HepG2 (cell line): ENCODE measurements at regions not wholly inside any gene's neighbourhood (a gene's known extent, or its start where the extent isn't known, plus 50 kb on each side); places are given as distances from the start of the nearest gene placed in this dataset.

Experiments used
- ATAC-seq: fragments of 200-7000 bp; cut with Tn5 transposase; 3 replicates; pipeline ENCODE4 v1.9.1; 2020; ENCODE audit warnings: mild to moderate bottlenecking, moderate library complexity
- BruUV-seq: library from RNA; stranded (reverse); fragments of 400-500 nt; replicated peaks from 2 replicates; lab custom pipeline; 2021; lab: Mats Ljungman, UMichigan
- CTCF ChIA-PET: fragments of 300-600 bp; formaldehyde crosslinking; extraction: SDS; loops from one replicate; lab custom pipeline; 2021; ENCODE audit warnings: low total read pairs, inconsistent platforms, low intra/inter-chr PET ratio; lab: Yijun Ruan, JAX
- POLR2A ChIA-PET: fragments of 350-600 bp; sonication (Branson Sonifier 250); formaldehyde crosslinking; loops from one replicate; lab custom pipeline; 2020; ENCODE audit warnings: antibody characterized with exemption, inconsistent platforms; lab: Yijun Ruan, JAX
- DNase-seq: peaks from one replicate; pipeline ENCODE4 v3.0.0-alpha.2; 2015; ENCODE audit warnings: low spot score
- FAIRE-seq: peaks from 3 replicates; lab custom pipeline; 2011; peaks lifted over from hg19 to GRCh38; lab: Jason Lieb, UNC
- H2AFZ ChIP-seq: one replicate; pipeline ENCODE4 v1.6.1; 2011; ENCODE audit warnings: low read length, inconsistent platforms
- H3K27ac ChIP-seq: fragments of 300-600 bp; 3 replicates; pipeline ENCODE4 v1.8.0; 2011; ENCODE audit warnings: mixed run types, mild to moderate bottlenecking, mixed read lengths, low read length, inconsistent platforms; ENCODE audit not compliant: insufficient read depth; ENCODE audit errors: extremely low read length
- H3K27me3 ChIP-seq, 2 experiments: fragments of 200-600 bp in 1 of 2; 2 replicates in 1 of 2; 3 replicates in 1 of 2; pipeline versions ENCODE4 v1.6.0 to v1.8.0; 2011; ENCODE audit warnings: low read length in 2 of 2, mild to moderate bottlenecking in 2 of 2, moderate library complexity in 2 of 2, inconsistent platforms in 1 of 2; ENCODE audit not compliant: insufficient read depth in 2 of 2, control insufficient read depth in 1 of 2
- H3K36me3 ChIP-seq, 2 experiments: fragments of 200-600 bp in 1 of 2; replicated peaks in 1 of 2; 2 replicates in 1 of 2; 3 replicates in 1 of 2; pipeline versions ENCODE4 v1.5.1 to v1.8.0; 2011; ENCODE audit warnings: low read length in 2 of 2, inconsistent platforms in 1 of 2; ENCODE audit not compliant: insufficient read depth in 2 of 2, control insufficient read depth in 1 of 2
- H3K4me1 ChIP-seq: 2 replicates; pipeline ENCODE4 v1.5.1; 2012; ENCODE audit warnings: low read length, inconsistent platforms; ENCODE audit not compliant: insufficient read depth
- H3K4me2 ChIP-seq: 2 replicates; pipeline ENCODE4 v1.6.0; 2011; ENCODE audit warnings: low read depth, low read length, inconsistent platforms
- H3K4me3 ChIP-seq, 3 experiments: fragments of 200-600 bp in 1 of 3; sonication (generic), shearing (Covaris generic) in 1 of 3; replicated peaks in 1 of 3; 2 replicates each; pipeline ENCODE4 v1.5.1; 2011 to 2016; ENCODE audit warnings: low read length in 3 of 3, inconsistent platforms in 2 of 3, low read depth in 2 of 3, mild to moderate bottlenecking in 2 of 3, control low read depth in 1 of 3, mixed read lengths in 1 of 3; ENCODE audit not compliant: insufficient read depth in 1 of 3
- H3K79me2 ChIP-seq: one replicate; pipeline ENCODE4 v1.6.1; 2011; ENCODE audit warnings: low read length, inconsistent platforms; ENCODE audit not compliant: insufficient read depth
- H3K9ac ChIP-seq: 2 replicates; pipeline ENCODE4 v1.6.0; 2011; ENCODE audit warnings: mild to moderate bottlenecking, low read depth, low read length, inconsistent platforms; ENCODE audit not compliant: insufficient read depth
- H3K9me3 ChIP-seq: 2 replicates; pipeline ENCODE4 v1.5.1; 2012; ENCODE audit warnings: mild to moderate bottlenecking, low read length
- H4K20me1 ChIP-seq: 2 replicates; pipeline ENCODE4 v1.6.0; 2011; ENCODE audit warnings: inconsistent platforms, mild to moderate bottlenecking, low read length, moderate library complexity; ENCODE audit not compliant: insufficient read depth
- CENPT ChIP-seq: sonication (generic); formaldehyde crosslinking; IDR thresholded peaks from 2 replicates; pipeline ENCODE4 v1.8.0; 2022; ENCODE audit warnings: low read depth, mild to moderate bottlenecking, moderate library complexity, missing genetic modification reagents
- CTCF ChIP-seq: sonication (generic); formaldehyde crosslinking; IDR thresholded peaks from 2 replicates; pipeline ENCODE4 v1.5.0; 2020; ENCODE audit warnings: mild to moderate bottlenecking, missing genetic modification reagents, moderate library complexity
- HINFP ChIP-seq: sonication (generic); formaldehyde crosslinking; IDR thresholded peaks from 2 replicates; pipeline ENCODE4 v1.4.0; 2020; ENCODE audit warnings: low read depth, mild to moderate bottlenecking, missing genetic modification reagents
- HOXA5 ChIP-seq: sonication (generic); formaldehyde crosslinking; IDR thresholded peaks from 2 replicates; pipeline ENCODE4 v1.4.0; 2020; ENCODE audit warnings: missing genetic modification reagents
- KAT2B ChIP-seq: fragments of 150-350 bp; IDR thresholded peaks from 2 replicates; pipeline ENCODE4 v1.6.1; 2014; ENCODE audit warnings: low read depth, low read length, borderline replicate concordance
- KAT8 ChIP-seq: IDR thresholded peaks from 2 replicates; pipeline ENCODE4 v1.6.1; 2016; ENCODE audit warnings: missing genetic modification reagents, missing compliant biosample characterization
- MED8 ChIP-seq: sonication (generic); formaldehyde crosslinking; IDR thresholded peaks from 2 replicates; pipeline ENCODE4 v1.8.1; 2023; ENCODE audit warnings: mild to moderate bottlenecking, missing genetic modification reagents; ENCODE audit not compliant: insufficient replicate concordance
- PCBP2 ChIP-seq: fragments of 200-400 bp; formaldehyde crosslinking; optimal IDR thresholded peaks from 2 replicates; pipeline ENCODE3; 2018; ENCODE audit warnings: low read length, low read depth; ENCODE audit not compliant: poor library complexity, severe bottlenecking
- RBAK ChIP-seq: sonication (generic); formaldehyde crosslinking; IDR thresholded peaks from 2 replicates; pipeline ENCODE4 v1.5.1; 2020; ENCODE audit warnings: mild to moderate bottlenecking, missing genetic modification reagents
- SATB2 ChIP-seq: sonication (generic); formaldehyde crosslinking; IDR thresholded peaks from 2 replicates; pipeline ENCODE4 v1.5.0; 2020; ENCODE audit warnings: missing genetic modification reagents
- TMF1 ChIP-seq: sonication (generic); formaldehyde crosslinking; IDR thresholded peaks from 2 replicates; pipeline ENCODE4 v1.8.1; 2022; ENCODE audit warnings: low read depth, missing genetic modification reagents
- ZFP62 ChIP-seq: sonication (generic); formaldehyde crosslinking; IDR thresholded peaks from 2 replicates; pipeline ENCODE4 v1.4.0; 2020; ENCODE audit warnings: missing genetic modification reagents
- ZMAT3 ChIP-seq: sonication (generic); formaldehyde crosslinking; conservative IDR thresholded peaks from 2 replicates; pipeline ENCODE4 v1.7.0; 2021; ENCODE audit warnings: missing genetic modification reagents
- ZNF282 ChIP-seq: fragments of 450-650 bp; IDR thresholded peaks from 2 replicates; pipeline ENCODE4 v1.6.1; 2018; ENCODE audit not compliant: partially characterized antibody
- ZNF333 ChIP-seq: sonication (generic); formaldehyde crosslinking; IDR thresholded peaks from 2 replicates; pipeline ENCODE4 v1.4.0; 2020; ENCODE audit warnings: mild to moderate bottlenecking, missing genetic modification reagents, borderline replicate concordance
- ZNF337 ChIP-seq: sonication (generic); formaldehyde crosslinking; IDR thresholded peaks from 2 replicates; pipeline ENCODE4 v1.5.1; 2020; ENCODE audit warnings: missing genetic modification reagents, low read depth, mild to moderate bottlenecking, borderline replicate concordance
- ZNF33B ChIP-seq: sonication (generic); formaldehyde crosslinking; IDR thresholded peaks from 2 replicates; pipeline ENCODE4 v1.5.1; 2020; ENCODE audit warnings: mild to moderate bottlenecking, missing genetic modification reagents
- ZNF441 ChIP-seq: sonication (generic); formaldehyde crosslinking; IDR thresholded peaks from 2 replicates; pipeline ENCODE4 v1.7.0; 2021; ENCODE audit warnings: missing genetic modification reagents, borderline replicate concordance
- WGBS: methylation state at CpG from one replicate; pipeline ENCODE4 v1.1.6; 2017; ENCODE audit warnings: low lambda C conversion rate; 5-methylcytosine and 5-hydroxymethylcytosine counted together
- in situ Hi-C: cut with HindIII; loops from 2 replicates; pipeline ENCODE4 v1.10.0; 2017; ENCODE audit warnings: low pct_unique_long_range_greater_than_20kb; ENCODE audit not compliant: extremely low pct_ligation_motif_present
- intact Hi-C: fragments of 100-400 bp; cut with micrococcal nuclease; formaldehyde crosslinking; loops from one replicate; pipeline ENCODE4 v1.10.0; 2022; ENCODE audit not compliant: unreplicated experiment

- TF ChIP-seq ZMAT3 (no peak), ZFP62 (no peak), TMF1 (CRISPR knock-in tag) (no peak), RBAK (no peak), KAT2B (no peak)
- TF ChIP-seq, all 625 proteins: peak for 0
These were observed 53.9 kb upstream of the NRP1 start (continued) for GRCh38 chr10:33388382-33388781.

GRCh38 chr10:33387720-33388119, 53.3 kb upstream of the NRP1 start:
- no peak overlapping the region for H3K4me2 ChIP-seq
- no peaks in the 10 kb centered on the region for H3K9me3 ChIP-seq
- H3K27ac ChIP-seq, result no peak overlapping the region
- H2AFZ ChIP-seq, result no peak overlapping the region
- H4K20me1 ChIP-seq, result no peaks in the 10 kb centered on the region
- POLR2A ChIA-PET, result no interaction called here
- in situ Hi-C loops, result no loop called here
- intact Hi-C loops, result no loop called here
- H3K9ac ChIP-seq, result no peak overlapping the region
- DNase-seq (no peak), ATAC-seq (no peak)
- H3K79me2 ChIP-seq, result no peaks in the 10 kb centered on the region
- H3K4me1 ChIP-seq, result peaks cover 8% of the 10 kb centered on the region
- CTCF ChIA-PET, result no interaction called here
- H3K36me3 ChIP-seq, result no peaks in the 10 kb centered on the region
- TF ChIP-seq SATB2 (no peak), ZNF441 (no peak), MED8 (no peak), CTCF (CRISPR knock-in tag) (no peak), ZNF337 (CRISPR knock-in tag) (no peak), ZNF333 (no peak), CENPT (CRISPR knock-in tag) (no peak), KAT8 (CRISPR knock-in tag) (no peak), ZNF282 (no peak), HINFP (CRISPR knock-in tag) (no peak), PCBP2 (no peak), ZNF33B (no peak), HOXA5 (CRISPR knock-in tag) (no peak)
- TF ChIP-seq, all 625 proteins: peak for 0
- no TSS peak for BruUV-seq
- 36% methylated on average over 5 of the region's 5 CpGs for WGBS
- no peak overlapping the region for H3K4me3 ChIP-seq
- FAIRE-seq, result no peak
- 0 out of 5 replicates have a peak, but pooled peaks cover 0 to 2% of the 10 kb centered on the region in 2 experiments for H3K27me3 ChIP-seq
